ENCODE measurements at regions not wholly inside any gene's neighbourhood (a gene's known extent, or its start where the extent isn't known, plus 50 kb on each side); places are given as distances from the start of the nearest gene placed in this dataset.

DNA sequence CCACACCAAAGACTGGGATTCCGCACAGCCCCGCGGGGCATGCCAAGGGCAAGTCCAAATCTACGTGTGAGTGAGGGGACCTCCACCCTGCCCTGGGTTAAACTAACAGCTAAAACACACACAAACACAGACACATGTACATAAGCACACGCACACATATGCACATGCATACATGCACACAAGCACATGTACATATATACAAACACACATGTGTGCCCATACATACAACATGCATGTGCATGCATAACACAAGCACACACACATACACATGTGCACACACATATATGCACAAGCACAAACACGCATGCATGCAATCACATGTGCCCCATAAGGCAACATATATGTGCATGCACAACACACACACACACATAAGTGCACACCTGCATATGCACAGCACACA lies 136.7 kb downstream of the SOX1 start:
- TF ChIP-seq POLR2AphosphoS5 (IDR thresholded peaks at IDR 0.05; ENCODE audit: low read depth, low read length), result no peak
- TF ChIP-seq, protein P1, sequence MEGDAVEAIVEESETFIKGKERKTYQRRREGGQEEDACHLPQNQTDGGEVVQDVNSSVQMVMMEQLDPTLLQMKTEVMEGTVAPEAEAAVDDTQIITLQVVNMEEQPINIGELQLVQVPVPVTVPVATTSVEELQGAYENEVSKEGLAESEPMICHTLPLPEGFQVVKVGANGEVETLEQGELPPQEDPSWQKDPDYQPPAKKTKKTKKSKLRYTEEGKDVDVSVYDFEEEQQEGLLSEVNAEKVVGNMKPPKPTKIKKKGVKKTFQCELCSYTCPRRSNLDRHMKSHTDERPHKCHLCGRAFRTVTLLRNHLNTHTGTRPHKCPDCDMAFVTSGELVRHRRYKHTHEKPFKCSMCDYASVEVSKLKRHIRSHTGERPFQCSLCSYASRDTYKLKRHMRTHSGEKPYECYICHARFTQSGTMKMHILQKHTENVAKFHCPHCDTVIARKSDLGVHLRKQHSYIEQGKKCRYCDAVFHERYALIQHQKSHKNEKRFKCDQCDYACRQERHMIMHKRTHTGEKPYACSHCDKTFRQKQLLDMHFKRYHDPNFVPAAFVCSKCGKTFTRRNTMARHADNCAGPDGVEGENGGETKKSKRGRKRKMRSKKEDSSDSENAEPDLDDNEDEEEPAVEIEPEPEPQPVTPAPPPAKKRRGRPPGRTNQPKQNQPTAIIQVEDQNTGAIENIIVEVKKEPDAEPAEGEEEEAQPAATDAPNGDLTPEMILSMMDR (IDR thresholded peaks at IDR 0.05 in 2 of 3, conservative IDR thresholded peaks at IDR 0.05 in 1 of 3; ENCODE audit: borderline replicate concordance in 1 of 3, insufficient read depth in 1 of 3, low read depth in 2 of 3, low read length in 2 of 3), result no peak
- TF ChIP-seq, protein P2, sequence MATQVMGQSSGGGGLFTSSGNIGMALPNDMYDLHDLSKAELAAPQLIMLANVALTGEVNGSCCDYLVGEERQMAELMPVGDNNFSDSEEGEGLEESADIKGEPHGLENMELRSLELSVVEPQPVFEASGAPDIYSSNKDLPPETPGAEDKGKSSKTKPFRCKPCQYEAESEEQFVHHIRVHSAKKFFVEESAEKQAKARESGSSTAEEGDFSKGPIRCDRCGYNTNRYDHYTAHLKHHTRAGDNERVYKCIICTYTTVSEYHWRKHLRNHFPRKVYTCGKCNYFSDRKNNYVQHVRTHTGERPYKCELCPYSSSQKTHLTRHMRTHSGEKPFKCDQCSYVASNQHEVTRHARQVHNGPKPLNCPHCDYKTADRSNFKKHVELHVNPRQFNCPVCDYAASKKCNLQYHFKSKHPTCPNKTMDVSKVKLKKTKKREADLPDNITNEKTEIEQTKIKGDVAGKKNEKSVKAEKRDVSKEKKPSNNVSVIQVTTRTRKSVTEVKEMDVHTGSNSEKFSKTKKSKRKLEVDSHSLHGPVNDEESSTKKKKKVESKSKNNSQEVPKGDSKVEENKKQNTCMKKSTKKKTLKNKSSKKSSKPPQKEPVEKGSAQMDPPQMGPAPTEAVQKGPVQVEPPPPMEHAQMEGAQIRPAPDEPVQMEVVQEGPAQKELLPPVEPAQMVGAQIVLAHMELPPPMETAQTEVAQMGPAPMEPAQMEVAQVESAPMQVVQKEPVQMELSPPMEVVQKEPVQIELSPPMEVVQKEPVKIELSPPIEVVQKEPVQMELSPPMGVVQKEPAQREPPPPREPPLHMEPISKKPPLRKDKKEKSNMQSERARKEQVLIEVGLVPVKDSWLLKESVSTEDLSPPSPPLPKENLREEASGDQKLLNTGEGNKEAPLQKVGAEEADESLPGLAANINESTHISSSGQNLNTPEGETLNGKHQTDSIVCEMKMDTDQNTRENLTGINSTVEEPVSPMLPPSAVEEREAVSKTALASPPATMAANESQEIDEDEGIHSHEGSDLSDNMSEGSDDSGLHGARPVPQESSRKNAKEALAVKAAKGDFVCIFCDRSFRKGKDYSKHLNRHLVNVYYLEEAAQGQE (IDR thresholded peaks at IDR 0.05; ENCODE audit: low read depth), result no peak
- no peak for TF ChIP-seq CBX3 (IDR thresholded peaks at IDR 0.05; ENCODE audit: low read depth)
- TF ChIP-seq EZH2 (IDR thresholded peaks at IDR 0.05), result no peak
- TF ChIP-seq POLR2A (IDR thresholded peaks at IDR 0.05; ENCODE audit: borderline replicate concordance, extremely low read depth, insufficient read depth, insufficient read length), result no peak
- TF ChIP-seq EZH2phosphoT487 (IDR thresholded peaks at IDR 0.05; ENCODE audit: borderline replicate concordance), result no peak
- TF ChIP-seq, protein P3, sequence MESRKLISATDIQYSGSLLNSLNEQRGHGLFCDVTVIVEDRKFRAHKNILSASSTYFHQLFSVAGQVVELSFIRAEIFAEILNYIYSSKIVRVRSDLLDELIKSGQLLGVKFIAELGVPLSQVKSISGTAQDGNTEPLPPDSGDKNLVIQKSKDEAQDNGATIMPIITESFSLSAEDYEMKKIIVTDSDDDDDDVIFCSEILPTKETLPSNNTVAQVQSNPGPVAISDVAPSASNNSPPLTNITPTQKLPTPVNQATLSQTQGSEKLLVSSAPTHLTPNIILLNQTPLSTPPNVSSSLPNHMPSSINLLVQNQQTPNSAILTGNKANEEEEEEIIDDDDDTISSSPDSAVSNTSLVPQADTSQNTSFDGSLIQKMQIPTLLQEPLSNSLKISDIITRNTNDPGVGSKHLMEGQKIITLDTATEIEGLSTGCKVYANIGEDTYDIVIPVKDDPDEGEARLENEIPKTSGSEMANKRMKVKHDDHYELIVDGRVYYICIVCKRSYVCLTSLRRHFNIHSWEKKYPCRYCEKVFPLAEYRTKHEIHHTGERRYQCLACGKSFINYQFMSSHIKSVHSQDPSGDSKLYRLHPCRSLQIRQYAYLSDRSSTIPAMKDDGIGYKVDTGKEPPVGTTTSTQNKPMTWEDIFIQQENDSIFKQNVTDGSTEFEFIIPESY (IDR thresholded peaks at IDR 0.05; ENCODE audit: extremely low read depth, insufficient replicate concordance, low read length), result no peak
- TF ChIP-seq RAD21 (IDR thresholded peaks at IDR 0.05; ENCODE audit: low read depth), result no peak
